HG03457 (cell line): ENCODE measurements at regions not wholly inside any gene's neighbourhood (a gene's known extent, or its start where the extent isn't known, plus 50 kb on each side); places are given as distances from the start of the nearest gene placed in this dataset.
A peak's percentile ranks its signal among the peaks of the same experiment; 100 is the strongest.
"Not testable (repeated sequence)": the region's sequence is repeated elsewhere in the genome, so short reads cannot be mapped to it uniquely, and the experiment has no call there.

Source experiments
- ATAC-seq: cut with Tn5 transposase; IDR thresholded peaks from one replicate; pipeline ENCODE4 v1.9.1; 2021; ENCODE audit warnings: moderate number of reproducible peaks; ENCODE audit not compliant: unreplicated experiment

GRCh38 chr10:27347827-27348207, 107.2 kb upstream of the ACBD5 start:
- not testable (repeated sequence) for ATAC-seq

DNA sequence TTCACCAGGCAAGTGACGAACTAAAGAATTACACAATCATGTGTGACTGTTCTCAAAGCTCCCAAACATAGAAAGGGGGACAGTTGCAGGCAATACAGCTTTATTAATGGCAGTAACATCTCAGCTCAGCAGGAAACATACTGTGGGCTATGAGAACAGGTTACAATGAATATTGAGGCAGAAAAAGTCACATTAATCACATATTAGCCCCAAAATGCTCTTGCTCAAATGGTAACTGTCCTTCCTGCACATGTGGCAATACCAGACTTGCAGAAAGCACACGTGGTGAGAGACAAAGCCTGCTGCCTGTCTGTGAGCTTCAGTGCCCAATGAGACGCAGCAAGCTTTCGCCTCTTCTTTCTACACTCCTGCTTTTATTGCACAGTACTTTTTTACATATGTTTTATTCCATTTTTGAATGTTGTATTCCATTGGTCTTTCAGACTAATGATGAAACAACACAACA, 104.9 kb upstream of the ACBD5 start:
- peak; percentile 44 for ATAC-seq

DNA sequence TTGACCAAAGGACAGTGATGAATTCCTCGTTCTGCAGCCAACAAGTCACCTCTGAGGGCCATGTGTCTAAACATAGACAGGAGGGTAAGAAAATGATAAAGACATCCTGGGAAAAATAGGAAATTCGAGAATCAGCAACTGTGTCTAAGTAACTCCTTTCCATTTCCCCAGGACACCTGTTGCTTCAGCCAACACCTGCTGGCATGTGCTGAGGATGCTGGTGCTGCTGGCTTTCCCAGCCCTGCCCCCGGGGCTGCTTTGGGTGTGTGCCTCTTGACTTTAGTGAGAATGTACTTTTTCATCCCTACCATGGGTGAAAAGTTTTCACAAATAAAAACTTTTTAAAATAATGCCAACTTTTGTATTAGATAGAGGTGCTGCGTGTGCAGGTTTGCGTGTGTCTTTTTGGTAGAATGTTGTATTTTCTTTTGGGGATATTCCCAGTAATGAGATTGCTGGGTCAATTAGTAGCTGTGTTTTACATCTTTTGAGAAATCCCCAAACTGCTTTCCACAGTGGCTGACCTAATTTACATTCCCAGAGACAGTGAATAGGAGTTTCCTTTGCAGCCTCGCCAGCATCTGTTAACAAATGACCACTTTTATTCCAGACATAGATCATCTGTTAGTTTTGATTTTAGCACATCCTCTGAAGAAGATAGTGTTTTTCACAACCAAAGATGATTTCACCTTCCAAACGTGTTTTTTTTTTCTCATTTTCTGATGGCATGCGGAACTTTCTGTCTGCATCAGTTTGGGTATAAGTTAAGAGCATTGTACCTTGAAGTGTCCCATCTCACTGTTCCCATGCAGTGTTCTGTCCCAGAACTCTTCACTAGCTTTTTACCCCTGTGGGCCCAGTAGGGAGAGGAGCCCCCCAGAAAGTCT, 104.2 kb upstream of the ACBD5 start:
- ATAC-seq: peak; percentile 50

DNA sequence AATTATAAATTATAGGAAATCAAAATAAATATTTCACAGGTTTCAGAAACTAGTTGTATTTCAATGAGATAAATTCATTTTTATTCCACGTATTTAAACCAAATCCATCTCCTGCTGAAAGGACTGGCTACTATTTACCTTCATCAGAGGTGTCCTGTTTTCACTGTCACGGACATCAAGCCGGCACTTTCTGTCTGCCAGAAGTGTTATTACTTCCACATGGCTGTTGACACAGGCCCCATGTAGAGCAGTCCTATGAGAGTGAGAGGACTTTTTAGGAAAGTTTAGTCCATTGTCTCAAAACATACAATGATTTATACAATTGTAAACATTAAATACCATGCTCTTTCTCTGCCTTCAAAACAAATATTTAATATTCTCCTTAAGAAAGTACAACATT, 100.4 kb upstream of the ACBD5 start:
- ATAC-seq: no peak

- not testable (repeated sequence) for ATAC-seq
Measured at GRCh38 chr10:27335246-27335645, 94.6 kb upstream of the ACBD5 start.

DNA sequence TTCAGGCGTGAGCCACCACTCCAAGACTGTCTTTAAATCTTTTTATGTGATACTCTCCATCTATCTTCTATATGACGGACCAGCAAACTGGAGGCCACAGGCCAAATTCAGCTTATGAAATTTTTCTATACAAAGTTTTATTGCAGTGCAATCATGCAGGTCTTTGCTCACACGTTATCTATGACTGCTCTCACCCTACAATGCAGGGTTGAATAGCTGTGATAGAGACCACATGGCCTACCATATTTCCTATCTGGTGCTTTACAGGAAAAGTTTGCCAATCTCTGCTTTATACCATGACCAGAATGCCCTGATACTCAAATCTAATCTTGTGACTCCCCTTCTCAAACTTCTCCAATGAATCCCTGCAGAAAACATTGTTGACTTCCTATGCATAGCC, 89.5 kb upstream of the ACBD5 start:
- no peak for ATAC-seq

- no peak for ATAC-seq
Measured at GRCh38 chr10:27328946-27329345, 88.3 kb upstream of the ACBD5 start.

DNA sequence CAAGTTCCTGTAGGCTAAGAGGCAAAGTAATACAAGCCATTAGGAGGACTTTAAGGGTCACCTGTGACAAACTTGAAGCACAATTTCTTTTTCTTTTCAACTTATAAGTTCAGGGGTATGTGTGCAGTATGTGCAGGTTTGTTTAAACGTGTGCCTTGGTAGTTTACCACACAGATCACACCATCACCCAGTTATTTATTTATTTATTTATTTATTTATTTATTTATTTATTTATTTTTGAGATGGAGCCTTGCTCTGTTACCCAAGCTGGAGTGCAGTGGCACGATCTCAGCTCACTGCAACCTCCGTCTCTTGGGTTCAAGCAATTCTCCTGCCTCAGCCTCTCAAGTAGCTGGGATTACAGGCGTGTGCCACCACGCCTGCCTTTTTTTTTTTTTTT, 86.2 kb upstream of the ACBD5 start:
- not testable (repeated sequence) for ATAC-seq

GRCh38 chr10:27319752-27320431, 79.3 kb upstream of the ACBD5 start:
- no peak for ATAC-seq

DNA sequence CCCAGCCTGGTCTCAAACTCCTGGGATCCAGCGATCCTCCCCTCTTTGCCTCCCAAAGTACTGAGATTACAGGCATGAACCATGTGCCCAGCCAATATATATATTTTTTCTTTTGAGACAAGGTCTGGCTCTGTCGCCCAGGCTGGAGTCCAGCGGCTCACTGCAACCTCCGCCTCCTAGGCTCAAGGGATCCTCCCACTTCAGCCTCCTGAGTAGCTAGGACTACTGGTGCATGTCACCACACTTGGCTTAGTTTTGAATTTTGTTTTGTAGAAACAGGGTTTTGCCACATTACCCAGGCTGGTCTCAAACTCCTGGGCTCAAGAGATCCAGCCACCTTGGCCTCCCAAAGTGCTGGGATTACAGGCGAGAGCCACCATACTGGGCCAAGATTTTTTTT, 78.5 kb upstream of the ACBD5 start:
- not testable (repeated sequence) for ATAC-seq

GRCh38 chr10:27315082-27315481, 74.5 kb upstream of the ACBD5 start:
- ATAC-seq: not testable (repeated sequence)

GRCh38 chr10:27313586-27313985, 73.0 kb upstream of the ACBD5 start:
- not testable (repeated sequence) for ATAC-seq

DNA sequence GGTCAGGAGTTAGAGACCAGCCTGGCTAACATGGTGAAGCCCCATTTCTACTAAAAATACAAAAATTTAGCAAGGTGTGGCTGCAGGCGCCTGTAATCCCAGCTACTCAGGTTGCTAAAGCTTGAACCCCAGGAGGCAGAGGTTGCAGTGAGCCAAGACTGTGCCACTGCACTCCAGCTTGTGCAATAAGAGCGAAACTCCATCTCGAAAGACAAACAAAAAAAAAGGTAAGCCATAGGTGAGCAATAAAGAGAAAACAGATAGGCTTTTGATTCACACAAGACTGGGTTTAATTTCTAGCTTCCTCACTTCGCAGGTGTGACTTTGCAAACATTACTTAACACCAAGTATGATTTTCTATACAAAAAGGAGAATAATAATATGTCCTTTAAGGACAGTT, 72.3 kb upstream of the ACBD5 start:
- ATAC-seq: no peak

- not testable (repeated sequence) for ATAC-seq
Measured at GRCh38 chr10:27311809-27312208, 71.2 kb upstream of the ACBD5 start.

GRCh38 chr10:27298522-27298850, 57.9 kb upstream of the ACBD5 start:
- ATAC-seq: not testable (repeated sequence)

DNA sequence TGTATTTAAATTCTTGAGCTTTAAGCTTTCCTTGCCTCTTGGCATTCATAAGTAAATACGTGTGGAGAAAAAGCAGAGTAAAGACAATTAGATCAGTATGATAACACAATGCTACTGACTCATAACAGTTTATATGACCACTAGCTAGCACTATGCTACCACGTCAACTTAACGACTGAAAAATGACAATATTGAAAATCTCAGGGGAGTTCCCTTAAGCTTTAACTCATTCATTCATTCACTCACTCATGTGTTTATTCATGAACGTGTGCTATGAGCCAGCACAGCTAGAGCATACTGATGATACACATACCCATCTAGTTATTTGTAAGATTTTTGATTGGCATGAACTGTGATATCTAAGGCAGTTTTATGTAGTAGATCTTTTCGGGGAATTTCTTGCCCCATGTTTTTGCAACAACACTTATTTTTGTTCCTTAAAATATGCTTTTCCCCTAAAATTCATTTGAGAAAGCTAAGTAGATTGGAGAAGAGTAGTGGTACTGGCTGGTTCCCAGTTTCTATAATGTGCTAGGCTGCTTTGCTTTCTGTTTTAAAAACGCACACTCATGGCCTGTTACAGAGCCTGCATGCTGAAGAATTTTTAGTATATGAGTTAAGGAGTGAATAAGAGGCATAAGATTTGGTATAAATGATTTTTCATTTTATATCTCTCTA, 57.4 kb upstream of the ACBD5 start:
- no peak for ATAC-seq

GRCh38 chr10:27296285-27296684, 55.7 kb upstream of the ACBD5 start:
- ATAC-seq: not testable (repeated sequence)

DNA sequence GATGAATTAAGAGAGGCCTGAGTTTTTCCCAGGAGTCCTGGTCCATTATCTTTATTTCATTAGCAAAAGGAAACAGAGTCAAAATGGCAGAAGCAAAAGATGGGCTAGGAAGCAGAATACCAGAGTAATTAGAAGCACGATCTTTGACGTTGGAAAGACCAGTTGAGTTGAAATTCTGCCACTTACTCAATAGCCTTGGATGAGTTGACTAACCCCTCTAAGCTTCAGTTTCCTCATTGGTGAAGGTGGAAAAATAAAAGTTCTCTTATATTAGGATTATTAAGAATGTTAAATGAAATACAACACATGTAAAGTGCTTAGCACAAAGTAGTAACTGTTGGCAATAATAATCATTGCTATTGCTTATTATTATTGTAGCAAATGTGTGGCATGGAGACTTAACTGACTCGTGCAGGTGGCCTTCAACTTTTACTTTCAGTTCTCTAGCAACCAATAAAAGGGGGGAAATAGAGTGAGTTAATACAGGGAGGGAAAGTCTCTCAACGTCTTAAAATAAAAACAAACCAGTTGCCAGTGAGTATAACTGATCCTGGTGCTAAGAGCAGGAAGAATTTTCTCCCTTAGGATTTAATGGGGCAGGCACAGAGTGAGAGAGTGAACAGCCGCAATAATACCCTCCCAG, 50.8 kb upstream of the ACBD5 start:
- not testable (repeated sequence) for ATAC-seq
